ENCODE measurements at regions not wholly inside any gene's neighbourhood (a gene's known extent, or its start where the extent isn't known, plus 50 kb on each side); places are given as distances from the start of the nearest gene placed in this dataset.

DNA sequence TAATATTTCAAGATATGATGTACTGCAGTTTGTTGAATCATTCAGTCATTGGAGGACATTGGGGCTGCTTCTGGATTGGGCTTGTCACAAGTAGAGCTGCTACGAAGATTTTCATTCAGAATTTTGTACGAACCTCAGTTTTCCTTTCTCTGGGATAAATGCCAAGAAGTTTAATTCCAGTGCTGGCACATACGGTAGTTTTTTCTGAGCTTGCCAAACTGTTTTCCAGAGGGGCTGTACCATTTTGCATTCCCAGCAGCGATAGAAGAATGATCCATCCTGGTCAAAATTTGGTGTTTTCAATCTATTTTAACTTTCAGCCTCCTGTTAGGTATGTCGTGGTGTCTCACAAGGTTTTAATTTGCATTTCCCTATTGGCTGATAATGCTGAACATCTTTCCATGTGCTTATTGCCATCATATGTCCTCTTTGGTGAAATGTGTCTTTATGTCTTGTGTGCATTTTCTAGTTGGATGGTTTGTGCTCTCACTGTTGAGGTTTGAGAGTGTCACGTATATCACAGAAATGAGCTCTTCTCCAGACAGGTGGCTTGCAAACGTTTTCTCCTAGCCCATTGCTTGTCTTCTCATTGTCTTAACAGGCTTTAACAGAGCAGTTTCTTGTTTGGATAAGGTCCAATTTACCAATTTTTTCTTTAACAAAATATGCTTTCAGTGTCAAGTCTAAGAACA, 612.6 kb downstream of the GALR1 start:
- no peak for DNase-seq

DNA sequence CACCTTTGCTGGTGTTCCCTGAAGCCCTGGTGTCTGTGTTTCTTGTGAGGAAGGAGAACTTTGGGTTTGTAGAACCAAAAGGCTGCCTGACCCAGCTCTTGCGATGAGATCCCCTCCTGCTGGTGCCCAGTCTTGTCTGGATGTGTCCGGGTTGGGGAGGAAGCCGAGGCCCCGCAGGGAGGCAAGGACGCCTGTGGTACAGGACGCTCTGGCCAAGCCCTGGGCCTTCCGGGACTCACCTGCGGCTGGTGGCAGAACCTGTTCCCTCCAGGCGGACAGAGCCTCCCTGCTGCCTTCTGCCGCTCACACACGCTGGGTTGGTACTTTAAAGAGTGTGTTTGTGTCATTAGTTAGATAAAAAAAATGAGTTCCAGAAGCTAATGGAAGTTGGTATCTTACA, 616.2 kb downstream of the GALR1 start:
- DNase-seq, result no peak

DNA sequence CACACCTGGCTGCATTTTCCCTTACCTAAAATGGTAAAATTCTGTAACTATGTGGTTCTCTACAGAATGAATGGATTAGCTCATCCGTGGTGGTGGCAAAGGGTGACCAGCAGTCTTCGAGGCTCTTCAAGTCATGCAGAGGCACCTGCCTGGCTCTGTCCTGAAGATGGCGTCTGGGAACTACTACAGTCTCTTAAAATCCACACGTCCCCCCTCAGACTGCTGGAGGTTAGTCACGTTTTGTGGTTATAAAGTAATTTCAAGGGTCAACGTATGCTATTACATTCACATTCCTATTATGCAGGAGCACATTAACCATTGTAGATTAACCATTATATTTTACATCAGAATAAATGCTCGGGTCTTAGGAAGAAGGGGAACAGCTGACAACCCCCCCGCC, 616.7 kb downstream of the GALR1 start:
- no peak for DNase-seq

DNA sequence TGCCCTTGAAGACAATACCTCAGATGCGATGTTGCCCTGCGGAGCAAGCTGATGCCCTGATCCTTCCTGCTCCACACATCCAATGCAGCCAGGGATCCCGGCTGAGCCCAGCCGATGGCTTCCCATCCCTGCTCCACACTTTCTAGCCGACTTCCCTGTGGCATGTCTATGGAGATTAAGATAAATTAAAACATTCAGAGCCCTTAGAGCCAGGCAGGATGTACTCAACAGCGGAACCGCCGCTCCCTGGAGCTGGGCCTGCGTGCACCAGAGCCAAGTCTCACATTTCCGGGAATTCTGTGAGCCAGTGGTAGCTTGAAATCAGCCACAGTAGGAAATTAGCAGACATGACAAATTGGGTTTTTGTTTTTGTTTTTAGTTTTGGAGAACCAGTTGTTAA, 620.6 kb downstream of the GALR1 start:
- DNase-seq, result no peak

DNA sequence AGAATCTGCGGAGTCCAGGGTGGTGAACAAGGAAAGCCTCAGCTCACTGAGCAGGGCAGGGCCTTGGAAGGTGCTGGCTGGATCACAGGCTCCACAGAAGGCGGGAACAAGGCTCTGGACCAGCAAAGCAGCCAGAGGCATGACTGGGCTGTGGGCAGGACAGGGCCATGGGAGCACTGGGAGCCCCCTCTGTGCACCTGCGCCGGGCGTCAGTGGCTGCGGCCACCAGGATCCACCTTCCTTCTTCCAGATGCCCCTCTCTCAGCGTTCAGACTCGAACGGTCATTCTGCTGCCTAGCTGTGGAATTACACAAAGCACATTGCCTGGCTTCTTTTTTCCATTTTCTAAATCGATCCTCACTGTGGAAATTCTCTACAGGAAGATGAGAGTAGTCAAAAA, 621.2 kb downstream of the GALR1 start:
- DNase-seq, result no peak

DNA sequence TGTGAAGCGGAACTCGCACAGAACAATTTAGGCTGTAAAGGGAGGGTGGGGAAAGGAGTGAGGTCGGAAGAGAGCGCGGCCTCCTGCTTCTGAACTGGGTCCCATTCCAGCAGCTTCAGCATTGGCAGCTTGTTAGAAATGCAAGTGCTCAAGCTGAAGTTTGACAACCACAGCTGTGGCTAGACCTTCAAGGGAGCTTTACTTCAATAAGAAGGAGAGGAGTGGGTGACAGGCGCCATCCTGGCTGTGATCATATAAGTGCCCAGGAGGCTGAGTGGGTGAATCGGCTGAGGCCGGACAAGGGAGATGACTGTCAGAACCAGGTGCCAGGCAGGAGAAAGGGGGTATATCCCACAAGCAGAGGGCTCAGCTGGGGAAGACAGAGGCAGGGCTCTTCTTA, 622.5 kb downstream of the GALR1 start:
- DNase-seq, result no peak

DNA sequence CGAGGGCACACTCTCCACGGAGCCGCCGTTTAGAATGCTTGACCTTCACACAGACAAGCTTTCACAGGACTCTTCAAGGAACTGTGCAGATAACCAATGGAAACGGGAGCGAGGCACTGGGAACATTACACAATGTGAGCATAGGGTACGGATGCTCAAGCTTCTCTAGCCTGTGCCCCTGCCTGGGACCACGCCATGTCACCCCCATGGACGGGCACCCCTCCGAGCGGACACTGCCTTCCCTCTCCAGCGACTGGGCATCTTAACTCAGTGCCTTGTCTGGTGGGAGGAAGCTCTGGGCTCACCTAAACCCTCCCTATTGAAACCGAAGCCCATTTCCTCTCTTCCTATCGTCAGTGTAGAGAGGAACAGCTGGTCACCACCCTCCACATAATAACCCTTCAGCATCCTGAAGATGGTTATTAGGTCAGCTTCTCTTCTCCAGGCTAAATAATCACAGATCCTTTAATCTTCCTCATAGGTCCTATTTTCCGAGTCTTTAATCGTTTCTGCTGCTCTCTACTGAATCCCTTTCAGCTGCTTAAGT, 626.7 kb downstream of the GALR1 start:
- no peak for DNase-seq

DNA sequence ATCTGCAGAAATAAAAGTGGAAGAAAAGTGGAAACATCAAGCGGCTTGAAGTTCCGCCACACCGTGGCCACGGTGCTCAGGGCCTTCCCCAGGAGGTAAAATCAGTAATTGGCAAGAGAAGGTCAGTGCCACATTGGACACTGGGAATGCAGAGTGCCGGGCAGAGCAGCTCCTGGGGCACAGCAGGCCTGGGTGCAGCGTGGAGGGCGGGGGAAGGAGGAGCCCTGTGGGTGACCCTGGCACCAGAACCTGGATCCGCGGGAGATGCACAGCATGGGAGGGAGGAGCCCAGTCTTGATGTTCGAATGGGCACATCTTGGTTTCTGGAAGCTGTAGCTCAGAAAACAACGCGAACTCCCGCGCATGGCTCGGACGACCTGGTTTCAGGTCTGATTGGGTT, 630.2 kb downstream of the GALR1 start:
- DNase-seq, result no peak

DNA sequence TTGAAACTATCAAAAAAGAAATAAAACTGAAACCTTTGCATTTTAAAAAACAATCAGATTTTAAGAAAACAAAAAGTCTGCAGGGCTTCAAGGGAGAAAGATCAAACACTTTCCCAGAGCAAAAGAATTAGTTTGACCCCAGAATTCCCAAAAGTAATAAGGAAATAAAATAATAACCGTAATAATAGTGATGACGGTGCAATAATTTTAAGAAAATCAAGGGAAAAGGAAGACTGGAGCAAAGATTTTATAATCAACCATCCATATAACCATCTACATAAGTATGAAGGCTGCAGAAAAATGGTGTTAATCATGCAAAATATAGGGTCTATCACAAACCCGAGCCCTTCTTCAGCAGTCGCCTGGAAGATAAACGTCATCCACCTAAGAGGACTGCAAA, 634.8 kb downstream of the GALR1 start:
- no peak for DNase-seq

DNA sequence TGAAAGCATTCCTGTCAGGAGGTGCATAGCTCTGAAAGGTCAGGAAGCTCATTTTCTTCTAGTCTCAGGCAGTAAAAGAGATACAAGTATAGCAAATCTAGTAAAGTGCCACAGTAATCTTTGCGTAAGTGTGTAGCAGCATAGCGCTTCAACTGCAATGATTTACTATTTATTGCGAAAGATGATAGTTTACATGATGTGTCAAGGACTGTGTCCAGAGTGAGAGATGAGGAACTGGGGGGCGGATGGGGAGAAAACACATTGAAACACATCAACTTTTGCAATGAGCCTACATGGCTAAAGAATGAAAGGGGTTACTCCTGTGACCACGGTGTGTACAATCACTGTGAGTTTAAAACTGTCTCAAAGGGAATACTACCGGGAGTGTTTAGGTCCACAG, 644.4 kb downstream of the GALR1 start:
- no peak for DNase-seq

DNA sequence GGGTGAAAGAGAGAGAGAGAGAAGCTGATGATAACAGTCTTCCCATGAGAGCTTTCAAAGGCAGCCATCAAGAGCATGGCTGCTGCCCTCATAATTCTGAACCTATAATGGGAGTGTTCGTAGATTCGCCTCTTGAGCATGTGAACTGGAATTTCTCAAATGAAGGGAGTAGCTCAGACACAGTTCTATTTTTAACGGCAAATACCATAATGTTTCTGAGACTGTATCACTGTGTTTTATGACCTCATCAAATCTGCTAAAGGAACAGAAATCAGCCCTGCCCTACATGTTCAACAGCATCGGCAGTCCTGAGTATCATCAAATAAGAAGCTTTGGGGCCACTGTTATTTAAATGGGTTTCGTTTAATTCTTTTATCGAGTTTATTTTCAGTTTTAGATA, 645.6 kb downstream of the GALR1 start:
- DNase-seq, result no peak

DNA sequence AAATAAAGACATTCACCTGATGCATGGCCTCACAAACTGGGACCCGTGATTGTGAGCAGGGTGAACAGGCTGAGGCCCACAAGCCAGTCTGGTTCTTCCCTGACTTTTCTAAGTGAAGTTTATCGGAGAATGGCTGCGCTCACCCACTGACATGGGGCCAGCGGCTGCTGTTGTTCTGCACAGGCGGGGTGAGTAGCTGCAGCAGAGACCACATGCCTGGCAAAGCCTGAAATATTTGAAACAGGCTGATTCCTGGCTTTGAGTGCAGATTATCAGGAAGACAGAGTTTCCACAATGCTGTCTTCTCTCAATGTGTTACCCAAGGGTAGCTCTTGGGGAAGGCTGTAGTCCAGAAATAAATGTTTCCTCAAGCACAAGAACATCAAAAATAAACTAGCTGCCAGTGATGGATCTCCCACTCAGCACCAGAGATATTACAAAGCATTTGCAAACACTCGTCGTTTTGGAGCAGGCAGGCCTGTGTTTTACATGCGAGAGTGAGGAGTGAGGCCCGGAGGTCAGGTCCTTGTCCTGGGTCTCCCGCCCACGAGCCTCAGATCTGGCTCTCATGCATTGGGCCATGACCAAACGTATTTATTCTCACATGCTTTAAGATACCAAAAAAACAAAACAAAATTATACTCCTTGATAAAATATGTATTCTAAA, 647.1 kb downstream of the GALR1 start:
- DNase-seq, result no peak

DNA sequence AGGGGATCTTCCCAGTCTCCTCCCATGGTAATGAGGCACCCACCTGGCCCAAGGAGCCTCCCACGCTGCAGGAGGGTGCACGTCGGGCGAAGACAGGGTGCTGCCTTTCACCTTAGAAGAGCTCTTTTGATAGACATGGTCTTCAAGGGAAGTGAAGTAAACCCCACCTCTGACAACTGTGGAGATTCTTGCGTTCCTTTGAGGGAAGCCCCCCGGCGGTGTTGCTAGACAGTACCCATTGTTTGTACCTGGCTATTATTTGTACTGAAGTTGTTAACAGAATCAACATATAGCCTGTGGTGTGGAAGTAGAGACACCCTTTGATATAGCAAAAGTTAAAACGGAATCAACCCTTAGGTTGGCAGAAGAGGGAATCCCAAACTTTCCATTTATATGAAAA, 648.0 kb downstream of the GALR1 start:
- DNase-seq, result no peak

DNA sequence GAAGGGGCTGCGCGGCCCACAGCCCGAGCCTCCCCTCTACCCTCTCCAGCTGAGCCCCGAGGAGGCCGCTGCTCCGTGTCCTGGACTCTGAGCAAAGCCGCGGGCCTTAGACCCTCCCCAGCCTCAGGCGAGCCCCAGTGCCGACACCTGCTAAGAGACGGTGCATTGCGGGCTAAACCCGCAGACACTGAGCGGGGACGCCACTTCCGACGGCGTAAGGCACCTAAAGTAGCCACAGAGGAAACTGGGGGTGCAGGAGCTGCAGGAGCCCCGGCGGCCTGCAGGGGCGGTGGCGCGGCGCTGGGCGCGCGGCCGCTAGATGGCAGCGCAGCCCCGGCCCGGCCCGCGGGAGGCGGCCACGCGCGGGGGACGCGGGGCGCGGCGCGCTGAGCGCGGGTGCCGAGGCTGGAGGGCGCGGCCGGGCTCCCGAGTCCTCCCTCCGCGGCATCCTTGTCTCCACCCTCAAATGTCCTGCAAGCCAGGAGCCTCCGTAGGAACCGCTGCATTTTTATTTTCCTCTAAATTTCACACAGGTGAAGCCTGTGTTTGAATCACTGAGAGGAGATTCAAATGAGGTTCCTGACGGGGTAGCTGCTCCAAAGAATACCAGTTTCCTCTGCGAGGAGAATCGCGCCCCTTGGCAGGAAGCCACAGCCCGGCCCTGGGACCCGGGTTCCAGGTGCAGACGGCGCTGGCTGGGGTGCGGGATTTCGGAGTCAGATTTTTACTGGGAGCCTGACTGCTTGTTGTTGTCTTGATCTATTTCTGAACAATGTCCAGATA, 650.5 kb downstream of the GALR1 start:
- DNase-seq, result peak in 1 of 2 experiments; percentile 8

DNA sequence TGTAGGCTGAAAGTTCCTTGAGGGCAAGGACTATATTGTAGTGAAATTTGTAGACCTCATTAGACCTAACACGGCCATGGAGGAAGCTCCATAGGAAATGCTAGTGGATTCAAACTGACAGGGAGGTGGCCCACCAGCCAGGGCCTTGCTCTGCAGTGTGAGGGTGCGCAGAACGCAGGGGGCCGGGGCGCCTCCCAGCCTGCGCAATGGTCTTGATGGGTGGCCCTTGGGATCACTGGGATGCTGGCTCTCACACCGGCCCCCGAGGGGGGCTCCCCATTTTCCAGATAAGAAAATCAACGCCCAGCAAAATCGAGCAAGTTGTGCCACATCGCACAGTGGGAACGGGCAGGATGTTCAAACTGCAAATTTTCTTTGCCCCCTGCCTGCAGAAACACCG, 655.4 kb downstream of the GALR1 start:
- DNase-seq, result no peak

DNA sequence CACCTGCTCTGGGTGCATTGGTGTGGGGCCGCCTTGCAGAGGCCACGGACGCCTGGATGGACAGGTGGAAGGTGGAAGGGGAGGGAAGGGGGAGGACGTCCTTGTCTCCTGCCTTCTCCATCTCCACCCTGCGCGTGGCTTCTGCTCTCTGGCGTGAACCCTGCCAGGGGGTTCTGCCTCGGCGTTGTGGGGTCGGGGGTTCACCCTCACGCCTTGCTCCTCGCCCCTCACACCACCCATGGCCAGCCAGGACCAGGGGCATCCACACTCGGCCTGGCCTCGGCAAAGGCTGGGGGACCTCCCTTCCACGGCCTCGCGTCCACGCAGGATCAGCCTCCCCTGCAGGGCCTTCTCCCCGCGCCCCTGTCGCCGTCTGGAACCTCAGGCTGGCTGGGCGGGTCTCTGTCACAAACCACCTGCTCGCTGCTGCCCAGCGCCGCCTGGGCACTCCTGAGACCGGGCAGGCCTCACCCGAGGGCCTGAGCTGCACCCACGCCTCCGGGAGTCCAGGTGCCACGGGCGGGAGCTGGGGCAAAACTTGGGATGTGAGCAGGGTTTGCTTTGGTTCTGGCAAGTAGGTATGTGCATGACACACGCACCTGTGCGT, 655.9 kb downstream of the GALR1 start:
- DNase-seq, result no peak

DNA sequence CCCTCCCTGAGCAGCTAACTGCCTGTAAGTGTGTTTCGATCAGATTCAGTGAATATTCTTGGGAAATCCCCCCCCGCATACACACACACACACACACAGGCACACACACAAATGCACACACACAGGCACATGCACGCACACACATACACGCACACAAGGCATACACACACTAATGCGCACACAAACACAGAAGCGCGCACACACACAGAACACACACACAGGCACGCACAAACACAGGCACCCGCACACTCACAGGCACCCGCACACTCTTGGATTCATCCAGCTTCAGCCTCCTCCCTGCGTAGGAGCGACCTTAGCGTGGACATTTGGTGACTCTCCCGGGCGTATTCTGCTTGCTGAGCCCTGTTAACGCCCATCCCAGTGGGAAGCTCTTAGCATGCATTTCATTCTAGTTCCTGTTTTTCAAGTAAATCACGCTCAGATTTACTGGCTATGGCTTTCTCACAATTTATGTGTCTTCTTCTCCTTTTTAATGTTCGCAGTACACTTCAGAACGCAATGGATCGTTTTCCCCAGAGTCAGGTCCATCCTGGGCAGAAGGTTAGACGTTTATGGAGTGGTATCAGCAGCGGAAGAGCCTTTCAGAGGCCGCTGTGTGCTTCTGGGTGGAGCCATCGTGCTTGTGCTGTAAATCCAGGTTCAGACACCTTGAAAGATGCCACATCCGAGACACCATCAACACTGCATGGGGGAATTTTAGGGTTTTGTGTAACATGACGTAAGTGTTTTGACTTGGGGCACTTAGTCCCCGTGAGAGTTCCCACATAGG, 656.6 kb downstream of the GALR1 start:
- no peak for DNase-seq

DNA sequence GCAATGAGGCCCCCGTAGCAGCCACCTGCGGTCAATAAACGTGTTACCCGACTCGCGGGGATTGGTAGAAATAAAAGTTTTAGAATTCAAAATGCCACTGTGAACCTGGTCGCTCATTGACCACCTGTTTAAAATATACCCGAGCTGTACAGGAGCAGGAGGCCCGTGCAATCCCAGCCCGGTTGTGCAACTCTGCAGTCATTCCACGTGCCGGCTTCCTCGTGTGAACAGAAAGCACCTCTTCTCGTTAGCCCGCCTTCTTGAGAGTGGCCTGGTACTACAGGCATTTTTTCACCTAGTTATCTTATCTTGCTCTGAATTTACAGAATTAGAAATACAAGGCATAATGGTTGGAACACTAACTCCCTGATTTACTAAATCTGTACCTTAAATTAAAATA, 660.7 kb downstream of the GALR1 start:
- no peak for DNase-seq

DNA sequence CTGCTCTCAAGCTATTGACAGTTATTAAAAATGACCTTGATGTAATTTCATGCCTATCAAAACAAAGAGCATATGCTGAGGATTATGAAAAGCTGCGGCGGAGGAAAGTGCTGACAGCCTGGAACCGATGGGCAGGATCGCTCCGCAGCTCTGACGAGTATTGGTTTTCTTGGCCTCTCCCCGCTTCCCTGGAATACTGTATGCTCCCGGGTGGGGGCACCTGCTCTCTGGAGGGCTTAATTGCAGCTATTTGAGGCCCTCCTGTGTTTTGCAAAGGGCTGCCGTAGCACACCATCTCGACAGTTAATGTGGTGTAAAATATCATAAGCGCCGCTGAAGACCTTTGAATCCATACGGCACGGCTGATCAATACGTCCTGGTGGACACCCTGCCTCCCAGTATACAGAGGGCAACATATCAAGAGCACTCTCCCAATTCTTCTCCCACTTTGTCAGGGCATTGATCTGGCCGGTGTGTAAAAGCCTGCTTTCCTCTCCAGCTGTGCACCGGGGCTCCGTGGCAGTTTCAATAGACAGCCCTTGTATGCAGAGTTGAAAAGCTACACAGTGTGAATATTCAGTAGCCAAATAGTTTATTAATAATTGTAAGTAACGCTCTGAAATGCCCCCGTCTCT, 662.4 kb downstream of the GALR1 start:
- no peak for DNase-seq

DNA sequence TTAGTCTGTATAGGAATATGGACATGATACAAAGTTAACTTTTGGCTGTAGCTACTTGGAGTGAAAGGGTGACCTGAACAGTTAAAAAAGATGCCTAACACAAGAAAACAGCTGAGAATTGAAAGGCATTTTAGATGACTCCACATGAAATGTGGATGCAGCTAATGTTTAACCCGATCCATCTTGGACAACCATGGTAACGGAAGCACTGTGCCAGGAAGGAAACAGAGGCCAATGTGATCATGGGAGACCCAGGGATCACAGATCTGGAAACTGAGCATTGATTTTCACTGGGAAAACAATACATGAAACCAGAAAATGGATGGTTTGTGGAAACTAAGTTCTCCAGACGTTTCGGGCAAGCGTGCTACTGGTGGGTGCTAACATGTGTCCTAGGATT, 669.1 kb downstream of the GALR1 start:
- DNase-seq, result no peak

DNA sequence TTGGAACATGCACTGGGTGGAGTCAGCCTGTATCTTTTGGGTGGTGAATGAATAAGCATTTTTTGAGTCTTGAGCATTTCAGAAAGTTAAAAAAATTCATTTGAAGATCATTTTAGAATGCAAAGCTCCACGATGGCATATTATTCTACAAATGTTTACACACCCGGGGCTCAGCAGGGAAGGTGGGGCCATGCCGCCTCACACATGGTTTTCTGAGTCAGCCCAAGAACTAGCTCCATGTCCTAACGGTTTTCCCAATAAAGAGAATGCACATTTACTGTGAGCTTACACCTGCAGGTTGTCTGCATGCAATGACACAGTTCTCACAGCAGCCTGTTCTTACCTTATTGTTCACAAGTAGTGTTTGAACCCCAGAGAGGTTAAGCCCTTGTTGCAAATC, 670.3 kb downstream of the GALR1 start:
- DNase-seq, result no peak

DNA sequence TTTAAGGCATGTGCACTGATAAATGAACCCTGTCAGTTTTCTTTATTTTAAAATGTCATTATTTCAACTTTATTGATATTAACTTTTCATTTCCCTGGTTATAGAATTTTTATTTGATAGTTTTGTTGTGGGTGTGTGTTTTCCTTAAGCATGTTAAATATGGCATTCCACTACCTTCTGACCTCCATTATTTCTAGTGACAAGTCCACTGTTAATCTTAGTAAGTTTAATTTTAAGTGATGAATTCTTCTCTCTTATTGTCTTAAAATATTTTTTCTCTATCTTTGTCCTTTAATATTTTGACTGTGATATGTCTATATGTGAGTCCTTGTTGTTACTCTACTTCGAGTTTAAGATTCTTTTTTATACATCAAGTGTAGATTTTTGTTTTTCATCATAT, 685.7 kb downstream of the GALR1 start:
- DNase-seq, result no peak

Data from NCI-H187 (cell line).